GM12891 (cell line): ENCODE measurements at regions not wholly inside any gene's neighbourhood (a gene's known extent, or its start where the extent isn't known, plus 50 kb on each side); places are given as distances from the start of the nearest gene placed in this dataset.

Source experiments
- DNase-seq: peaks from one replicate; pipeline ENCODE4 v3.0.0; 2011; ENCODE audit warnings: low spot score; ENCODE audit not compliant: insufficient read length
- FAIRE-seq: peaks from 2 replicates; lab custom pipeline; 2011; peaks lifted over from hg19 to GRCh38; lab: Jason Lieb, UNC
- PAX5 ChIP-seq: IDR thresholded peaks from 2 replicates; pipeline ENCODE4 v1.6.1; 2011; ENCODE audit warnings: low read length, moderate library complexity, mild to moderate bottlenecking; ENCODE audit not compliant: insufficient read depth, severe bottlenecking
- POLR2A ChIP-seq: IDR thresholded peaks from 2 replicates; pipeline ENCODE4 v1.6.1; 2011; ENCODE audit warnings: low read depth, low read length, control low read depth
- POLR2AphosphoS5 ChIP-seq: IDR thresholded peaks from 2 replicates; pipeline ENCODE4 v1.6.1; 2011; ENCODE audit warnings: low read depth, low read length, control low read depth
- POU2F2 ChIP-seq: IDR thresholded peaks from 2 replicates; pipeline ENCODE4 v1.6.1; 2011; ENCODE audit warnings: low read depth, mild to moderate bottlenecking, control low read depth, low read length, moderate library complexity
- SPI1 ChIP-seq: IDR thresholded peaks from 2 replicates; pipeline ENCODE4 v1.6.1; 2011; ENCODE audit warnings: low read depth, low read length, control low read depth
- TAF1 ChIP-seq: IDR thresholded peaks from 2 replicates; pipeline ENCODE4 v1.6.1; 2011; ENCODE audit warnings: low read depth, low read length, control low read depth

DNA sequence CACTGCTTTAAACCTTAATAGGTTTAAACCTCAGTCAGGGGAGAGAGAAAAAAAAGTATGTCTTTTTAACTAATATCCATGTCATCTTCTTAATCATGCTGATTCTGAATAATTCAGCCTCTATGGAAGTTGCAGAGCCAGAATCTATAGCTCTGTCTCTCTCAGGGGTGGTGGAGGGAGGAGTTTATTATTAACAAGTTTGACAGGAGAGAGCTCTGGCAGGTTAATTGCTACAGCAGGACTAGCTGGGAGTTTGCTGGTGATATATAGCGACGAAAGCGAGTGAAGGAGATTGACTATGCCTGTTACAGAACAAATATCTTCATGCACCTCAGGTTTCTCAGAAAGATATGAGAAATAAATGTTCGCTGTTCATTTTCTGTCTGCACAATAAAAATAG lies 586.4 kb downstream of the TLE4 start:
- TF ChIP-seq POU2F2 (no peak), SPI1 (no peak), POLR2AphosphoS5 (no peak), TAF1 (no peak), POLR2A (no peak), PAX5 (no peak)
- DNase-seq (no peak), FAIRE-seq (no peak)

DNA sequence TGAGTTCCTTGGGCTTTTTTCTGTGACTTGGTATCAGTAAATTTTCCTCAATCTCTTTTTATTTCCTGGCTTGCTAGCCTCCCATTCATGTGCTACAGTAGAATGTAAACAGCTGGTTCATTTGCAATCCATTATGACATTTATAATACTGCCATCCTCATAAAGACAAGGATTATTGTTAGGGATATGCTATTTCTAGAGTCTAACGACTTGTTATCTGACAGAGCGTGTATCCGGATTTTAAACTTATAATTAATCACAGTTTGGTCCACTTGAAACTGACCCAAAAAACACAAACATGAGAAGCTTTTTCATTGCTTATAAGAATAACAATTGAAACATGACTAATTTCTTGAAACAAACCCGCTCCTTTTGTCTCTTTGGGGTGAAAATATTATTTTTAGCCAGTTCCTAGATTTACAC lies 585.8 kb downstream of the TLE4 start:
- TF ChIP-seq POLR2A (no peak), PAX5 (no peak), POLR2AphosphoS5 (no peak), TAF1 (no peak), SPI1 (no peak), POU2F2 (no peak)
- FAIRE-seq (no peak), DNase-seq (no peak)

DNA sequence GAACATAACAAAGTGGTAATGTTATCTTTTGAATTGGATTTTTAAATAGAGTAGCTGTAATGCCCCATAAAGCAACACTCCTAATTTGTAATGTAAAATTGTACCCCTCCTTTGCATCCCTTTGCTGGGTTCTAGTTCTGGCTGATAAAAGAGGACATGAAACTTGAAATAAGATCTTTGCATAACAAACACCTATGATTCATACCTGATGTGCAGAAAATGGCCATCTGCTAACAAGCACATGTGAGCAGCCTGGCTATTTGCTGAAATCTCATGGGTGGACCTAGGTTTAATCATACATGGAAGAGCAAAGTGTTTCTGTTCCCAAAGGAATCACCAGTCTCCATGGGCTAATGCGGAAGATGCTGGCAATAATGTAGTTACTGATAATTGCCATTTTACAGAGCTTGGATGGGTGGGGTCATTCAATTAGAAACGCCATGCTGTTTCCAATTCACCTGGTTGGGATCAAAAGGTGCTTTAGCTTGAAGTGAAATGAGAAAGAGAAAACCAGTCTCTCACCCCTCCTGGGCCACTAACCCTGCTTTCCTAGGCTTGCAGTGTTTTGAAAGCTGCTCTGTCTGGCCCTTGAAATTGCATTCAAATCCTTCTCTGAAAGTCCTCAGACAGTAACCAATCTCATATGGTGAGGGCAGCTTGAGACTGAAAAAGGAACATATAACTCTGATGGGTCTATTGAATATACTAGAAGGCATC lies 585.1 kb downstream of the TLE4 start:
- DNase-seq (no peak), FAIRE-seq (no peak)
- TF ChIP-seq SPI1 (peak; percentile 71), POLR2AphosphoS5 (no peak)

DNA sequence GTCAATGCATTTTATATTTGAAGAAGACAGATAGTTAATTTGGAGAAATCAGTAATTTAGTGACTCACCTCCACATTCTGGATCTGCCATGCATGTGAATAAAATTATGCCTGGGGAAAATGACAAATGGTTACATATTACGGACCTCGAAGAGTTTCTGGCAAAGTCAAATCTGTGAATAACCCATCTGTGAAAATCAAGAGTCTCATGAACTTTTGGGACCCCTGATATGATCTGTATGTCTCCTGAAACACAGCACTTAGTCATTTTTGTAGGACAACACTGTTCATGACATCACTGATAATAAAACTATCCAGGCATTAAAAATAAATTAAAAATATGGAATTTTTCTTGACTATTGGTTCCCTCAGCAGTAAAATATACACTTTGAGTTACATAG lies 584.5 kb downstream of the TLE4 start:
- TF ChIP-seq PAX5 (no peak), SPI1 (no peak), TAF1 (no peak), POU2F2 (no peak), POLR2A (no peak), POLR2AphosphoS5 (no peak)
- DNase-seq (no peak), FAIRE-seq (no peak)

DNA sequence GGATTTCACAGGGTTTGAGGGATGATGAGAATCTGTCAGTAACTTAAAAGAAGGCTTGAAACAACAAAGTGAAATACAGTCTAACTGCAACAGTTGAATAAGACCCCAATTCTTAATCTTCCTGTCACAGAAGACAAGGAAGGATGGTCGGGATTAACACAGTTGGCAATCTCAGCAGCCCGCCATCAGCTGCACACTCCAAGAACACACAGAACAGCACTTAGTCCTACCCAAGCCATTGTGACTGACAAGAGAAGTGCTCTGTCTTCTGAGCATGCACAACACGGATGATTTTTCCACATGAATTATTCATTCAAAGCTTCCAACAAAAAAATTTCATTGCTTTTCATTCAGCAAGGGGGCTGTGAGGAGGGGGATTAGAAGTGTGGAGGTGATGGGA lies 576.1 kb downstream of the TLE4 start:
- FAIRE-seq, result no peak
- TF ChIP-seq POLR2A (no peak), POU2F2 (no peak)
- no peak for DNase-seq

DNA sequence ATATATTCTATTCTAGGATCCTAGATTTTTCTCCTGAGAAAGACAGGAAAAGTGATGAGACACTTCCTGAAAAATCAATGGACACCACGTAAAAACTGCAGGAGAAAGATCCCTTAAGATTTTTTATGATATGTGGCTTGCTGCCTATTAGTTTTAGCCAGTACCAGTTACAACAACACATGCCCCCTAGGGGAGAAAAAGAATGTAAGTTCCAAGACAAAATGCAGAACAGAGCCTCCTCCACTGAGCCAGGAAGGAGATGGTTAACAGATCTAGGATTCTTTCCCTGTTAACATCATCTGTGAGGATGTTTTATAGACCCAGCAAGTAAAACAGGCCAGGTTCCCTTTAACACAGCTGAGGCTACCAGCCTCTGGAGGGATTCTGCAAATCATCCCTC lies 574.7 kb downstream of the TLE4 start:
- no peak for TF ChIP-seq SPI1
- no peak for TF ChIP-seq PAX5
- no peak for TF ChIP-seq TAF1
- TF ChIP-seq POLR2AphosphoS5, result no peak
- TF ChIP-seq POLR2A, result no peak
- no peak for TF ChIP-seq POU2F2
- FAIRE-seq (no peak), DNase-seq (no peak)

DNA sequence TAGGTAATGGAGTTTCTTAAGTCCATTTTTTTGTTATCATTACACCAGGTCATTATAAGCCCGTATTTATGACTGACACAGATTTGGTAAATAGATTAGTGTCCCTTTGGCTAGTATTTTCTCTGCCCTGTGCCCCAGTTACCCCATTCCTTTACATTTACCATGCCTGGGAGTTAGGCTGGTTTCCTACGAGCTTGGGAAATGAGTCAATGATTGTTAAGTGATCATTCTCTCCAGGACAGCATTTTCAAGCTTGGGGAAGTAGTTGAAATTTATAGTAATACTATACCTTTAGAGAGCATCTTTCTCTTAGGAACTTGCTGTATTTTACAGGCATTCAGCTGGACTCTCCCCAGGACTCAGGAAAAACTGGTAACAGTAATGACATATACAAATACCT lies 573.1 kb downstream of the TLE4 start:
- no peak for DNase-seq
- TF ChIP-seq TAF1 (no peak), SPI1 (no peak), PAX5 (no peak), POLR2AphosphoS5 (no peak), POU2F2 (no peak), POLR2A (no peak)
- FAIRE-seq, result no peak

DNA sequence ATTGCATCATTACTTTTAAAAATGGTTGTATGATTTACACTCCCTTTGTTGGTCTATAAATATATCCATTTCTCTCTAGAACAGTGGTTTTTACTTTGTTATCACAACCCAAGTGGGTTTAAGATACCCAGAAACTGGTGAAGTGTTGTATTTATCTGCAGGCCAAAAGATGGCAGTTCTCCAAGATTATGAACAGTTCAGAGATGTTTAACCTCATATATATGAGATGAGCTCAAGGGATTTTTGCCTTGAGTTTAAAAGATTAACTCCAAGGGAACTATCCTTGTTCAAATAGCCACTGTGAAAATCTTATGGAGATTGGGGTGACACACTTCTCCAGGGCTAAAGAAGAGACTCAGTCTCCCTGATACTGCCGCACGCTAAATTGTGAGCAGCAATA lies 572.6 kb downstream of the TLE4 start:
- DNase-seq, result no peak
- no peak for TF ChIP-seq TAF1
- no peak for TF ChIP-seq POU2F2
- no peak for TF ChIP-seq PAX5
- TF ChIP-seq POLR2A, result no peak
- no peak for TF ChIP-seq SPI1
- no peak for TF ChIP-seq POLR2AphosphoS5
- no peak for FAIRE-seq

DNA sequence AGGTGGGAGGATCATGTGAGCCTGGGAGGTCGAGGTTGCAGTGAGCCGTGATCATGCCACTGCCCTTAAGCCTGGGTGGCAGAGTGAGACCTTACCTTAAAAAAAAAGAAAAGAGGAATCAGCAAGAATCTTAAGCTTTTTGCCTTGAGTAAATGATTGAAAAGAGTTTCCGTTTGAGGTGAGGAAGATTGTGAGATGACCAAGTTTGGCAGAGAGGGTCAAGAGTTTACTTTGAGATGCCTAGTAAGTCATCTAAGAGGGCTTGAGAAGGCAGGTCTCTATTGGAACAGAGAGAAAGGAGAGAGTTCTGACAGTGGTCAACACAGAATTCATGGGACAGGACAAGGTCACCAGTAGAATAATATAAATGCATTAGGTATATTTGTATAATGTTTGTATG lies 572.1 kb downstream of the TLE4 start:
- TF ChIP-seq PAX5 (no peak), POLR2A (no peak), POU2F2 (no peak), TAF1 (no peak), SPI1 (no peak), POLR2AphosphoS5 (no peak)
- FAIRE-seq (no peak), DNase-seq (no peak)

DNA sequence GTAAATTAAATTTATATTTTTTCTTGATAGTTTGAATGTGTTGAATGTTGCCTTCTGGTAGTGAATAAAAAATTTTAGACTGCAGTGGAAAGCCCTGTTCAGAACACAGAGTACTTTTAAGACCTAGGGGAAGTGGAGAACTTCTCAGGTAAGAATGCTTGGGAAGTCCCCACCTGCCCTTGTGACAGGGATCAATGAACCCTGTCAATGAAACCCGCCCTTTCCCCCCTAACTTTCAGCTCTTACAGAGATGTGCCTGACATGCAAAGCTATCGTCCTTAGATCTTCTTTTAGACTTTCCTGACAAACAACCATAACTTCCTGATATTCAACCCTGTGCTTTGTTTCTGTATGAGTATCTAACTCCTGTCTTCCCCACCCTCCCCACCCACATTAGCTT lies 562.7 kb downstream of the TLE4 start:
- TF ChIP-seq POLR2AphosphoS5 (no peak), SPI1 (peak; percentile 24; the same call in 1 of the 2 replicates)
- no peak for FAIRE-seq

DNA sequence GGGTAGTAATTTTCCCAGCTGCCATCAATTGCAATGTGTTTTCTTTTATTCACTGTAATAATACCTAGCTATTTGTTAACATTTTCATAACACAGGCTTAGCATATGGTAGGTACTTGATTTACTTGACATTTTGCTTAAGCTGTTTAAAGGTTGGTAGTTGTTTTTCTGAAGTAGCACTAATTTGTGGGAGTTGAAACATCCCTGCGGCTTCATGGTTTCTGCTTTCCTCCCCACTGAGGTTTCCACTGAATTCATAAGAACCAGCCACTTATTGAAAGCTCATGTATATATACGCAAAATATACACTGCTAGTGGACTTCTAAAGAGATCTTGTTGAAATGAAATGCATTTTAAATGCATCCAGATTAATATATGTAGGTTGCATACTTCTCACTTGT lies 559.9 kb downstream of the TLE4 start:
- FAIRE-seq (no peak), DNase-seq (no peak)

More for the DNA sequence above, 562.7 kb downstream of the TLE4 start:
- peak; percentile 21 for DNase-seq

More for the DNA sequence above, 559.9 kb downstream of the TLE4 start:
- no peak for TF ChIP-seq PAX5
- TF ChIP-seq SPI1, result no peak
- no peak for TF ChIP-seq TAF1
- TF ChIP-seq POU2F2, result no peak
- TF ChIP-seq POLR2A, result no peak
- TF ChIP-seq POLR2AphosphoS5, result no peak
